NCI-H748 (cell line): ENCODE measurements at regions not wholly inside any gene's neighbourhood (a gene's known extent, or its start where the extent isn't known, plus 50 kb on each side); places are given as distances from the start of the nearest gene placed in this dataset.

Experiments used
- DNase-seq: peaks from one replicate; lab custom pipeline; 2025; ENCODE audit not compliant: unreplicated experiment; lab: John Stamatoyannopoulos, UW

DNA sequence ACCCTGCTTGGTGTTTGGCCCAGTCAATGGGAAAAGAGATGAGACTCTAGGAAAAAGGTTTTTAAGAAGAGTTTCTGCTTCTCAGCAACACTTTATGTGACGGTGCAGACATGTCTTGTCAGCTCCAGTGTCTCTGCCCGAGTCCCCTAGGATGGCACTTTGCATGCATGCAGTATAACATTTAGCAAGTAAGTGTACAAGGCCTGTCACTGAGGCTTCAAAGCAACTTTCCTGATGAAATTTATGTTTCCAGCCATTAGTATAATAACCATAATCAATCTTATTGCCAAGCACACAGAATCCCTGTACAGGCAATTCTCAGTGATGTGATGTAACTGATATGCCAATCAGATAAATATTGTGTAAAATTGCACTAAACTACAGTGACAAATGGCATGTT, 248.1 kb upstream of the PLET1 start:
- no peak for DNase-seq

DNA sequence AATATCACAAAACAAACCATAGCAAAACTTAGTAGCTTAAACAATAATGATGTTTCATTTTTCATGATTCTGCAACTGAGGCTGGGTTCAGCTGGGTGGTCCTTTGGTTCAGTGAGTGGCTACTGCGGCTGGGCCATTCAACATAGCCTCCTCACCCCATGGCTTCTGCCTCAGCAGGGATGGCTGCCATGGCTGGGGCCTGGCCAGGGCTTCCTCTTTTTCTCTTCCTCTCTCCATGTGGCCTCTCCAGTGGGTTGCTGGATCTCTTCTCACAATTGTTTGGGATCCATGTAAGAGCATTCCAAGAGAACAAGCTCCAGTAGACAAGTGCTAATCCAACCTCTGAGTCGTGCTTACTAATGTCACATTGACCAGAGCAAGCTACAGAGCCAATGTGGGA, 248.6 kb upstream of the PLET1 start:
- no peak for DNase-seq

DNA sequence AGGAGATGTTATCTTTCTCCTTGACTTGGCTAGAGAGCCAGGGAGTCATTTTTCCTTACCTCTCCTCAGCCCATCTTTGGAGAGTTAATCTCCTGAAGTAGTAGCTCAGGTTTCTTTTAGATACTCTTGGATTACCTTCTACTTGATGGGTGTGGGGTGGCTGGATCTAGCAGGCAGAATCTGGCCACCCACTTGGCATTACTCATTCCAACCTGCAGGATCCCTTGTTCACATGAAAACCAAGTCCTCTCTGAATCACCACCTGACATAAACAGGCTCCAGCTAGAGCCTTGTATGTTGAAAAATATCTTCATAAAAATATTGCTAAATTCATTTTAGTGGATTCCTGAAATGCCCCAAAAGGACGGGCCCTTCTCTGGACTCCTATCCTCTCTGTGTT, 250.6 kb upstream of the PLET1 start:
- no peak for DNase-seq

DNA sequence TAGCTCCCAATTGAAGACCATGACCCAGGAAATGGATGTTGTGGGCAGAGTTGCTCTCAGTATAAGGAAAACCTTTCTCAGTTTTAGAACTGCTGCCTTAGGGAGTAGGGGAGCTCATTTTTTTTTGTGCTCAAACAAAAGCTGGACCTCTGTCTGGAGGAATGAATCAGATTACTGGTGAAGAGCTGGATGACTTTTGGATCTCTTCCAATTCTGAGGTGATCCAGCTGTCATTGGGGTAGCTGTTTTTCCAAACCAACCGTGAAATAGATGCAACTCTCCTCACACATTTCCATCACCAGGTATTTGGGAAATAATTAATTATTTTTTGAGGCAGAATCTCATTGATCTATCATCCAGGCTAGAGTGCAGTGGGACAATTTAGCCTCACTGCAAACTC, 251.3 kb upstream of the PLET1 start:
- DNase-seq: peak; percentile 4

DNA sequence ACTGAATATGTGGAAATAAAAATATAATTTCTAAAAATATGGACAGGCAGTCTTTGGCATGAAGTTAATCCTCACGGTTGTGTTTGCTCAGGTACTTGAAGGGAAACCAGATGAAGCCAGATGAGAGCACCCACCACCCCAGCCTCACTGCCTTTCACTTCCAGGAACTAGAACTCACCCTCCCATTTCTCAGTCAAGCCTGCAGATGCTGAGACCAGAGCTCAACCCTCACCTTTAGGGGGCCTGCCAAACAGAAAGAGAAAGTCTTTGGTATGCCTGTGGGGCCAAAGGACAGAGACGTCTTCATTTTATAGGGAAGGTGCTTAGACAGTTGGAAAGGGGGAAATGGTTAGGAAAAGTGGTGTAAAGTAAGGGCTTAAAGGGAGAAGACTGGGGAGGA, 252.8 kb upstream of the PLET1 start:
- no peak for DNase-seq

DNA sequence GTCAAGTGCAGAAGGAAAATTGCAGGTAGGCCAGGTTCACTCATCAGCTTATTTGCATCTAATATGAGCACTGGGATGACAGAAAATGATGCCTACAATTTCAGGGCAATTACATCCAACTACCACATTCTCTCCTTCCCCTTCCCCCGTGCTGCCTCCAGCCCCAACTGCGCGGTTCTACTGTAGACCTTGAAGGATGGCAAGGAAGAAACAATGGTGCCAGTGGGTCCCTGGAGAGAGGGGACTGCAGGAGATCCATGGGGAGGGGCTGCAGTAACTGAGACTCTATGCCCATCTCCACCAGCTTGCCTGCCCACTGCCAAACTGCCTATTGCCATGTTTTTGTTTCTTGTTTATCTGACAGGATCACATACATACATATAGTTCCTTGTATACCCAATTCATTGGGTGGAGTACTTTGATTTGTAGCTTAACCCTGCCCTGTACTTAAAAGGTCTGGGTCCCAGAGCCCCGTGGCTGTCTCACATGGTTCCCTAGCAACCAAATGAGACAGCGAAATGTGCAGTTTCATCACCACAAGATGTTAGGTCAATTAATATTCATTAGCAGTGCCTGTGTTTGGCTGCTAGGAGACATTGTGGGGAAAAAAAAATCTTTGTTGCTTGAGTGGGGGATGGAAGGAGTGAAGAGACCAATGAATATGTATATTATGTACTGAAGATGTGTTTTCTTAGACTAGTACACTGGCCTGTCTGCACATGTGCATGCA, 253.5 kb upstream of the PLET1 start:
- DNase-seq: peak; percentile 86

DNA sequence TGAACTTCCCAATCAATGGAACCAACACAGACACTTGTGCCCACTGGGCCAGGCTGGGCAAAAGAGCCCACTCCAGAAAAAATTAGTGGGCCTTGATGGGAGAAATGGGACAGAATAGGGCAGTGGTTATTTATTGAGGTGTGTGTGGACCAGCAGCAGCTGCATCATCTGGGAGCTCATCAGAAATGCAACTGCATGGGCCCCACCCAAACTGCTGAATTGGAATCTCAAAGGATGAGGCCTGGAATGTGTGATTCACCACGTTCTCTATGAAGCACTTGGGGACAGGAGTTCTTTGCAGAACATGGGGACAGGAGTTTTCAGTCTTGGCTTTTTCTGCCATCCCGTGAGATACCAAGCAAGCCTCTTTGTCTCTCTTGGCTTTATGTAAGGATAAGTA, 255.6 kb upstream of the PLET1 start:
- no peak for DNase-seq

DNA sequence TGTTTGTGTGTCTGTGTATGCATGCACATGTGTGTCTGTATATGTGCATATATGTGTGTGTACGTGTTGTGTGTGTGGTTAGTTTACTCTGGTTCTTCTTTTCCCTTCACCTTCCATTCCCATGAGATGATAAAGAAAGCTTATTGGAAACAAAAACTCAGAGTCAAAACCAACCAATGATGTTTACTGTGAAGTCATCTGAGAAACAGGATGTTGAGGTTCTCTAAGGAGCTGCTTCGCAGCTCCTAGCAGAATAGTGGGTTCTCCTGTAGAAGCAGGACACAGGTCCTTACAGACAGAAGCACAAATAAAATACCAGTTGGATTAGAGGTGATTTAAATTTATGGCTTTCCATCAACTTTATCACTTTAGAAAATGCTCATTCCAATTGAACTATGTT, 256.1 kb upstream of the PLET1 start:
- no peak for DNase-seq

DNA sequence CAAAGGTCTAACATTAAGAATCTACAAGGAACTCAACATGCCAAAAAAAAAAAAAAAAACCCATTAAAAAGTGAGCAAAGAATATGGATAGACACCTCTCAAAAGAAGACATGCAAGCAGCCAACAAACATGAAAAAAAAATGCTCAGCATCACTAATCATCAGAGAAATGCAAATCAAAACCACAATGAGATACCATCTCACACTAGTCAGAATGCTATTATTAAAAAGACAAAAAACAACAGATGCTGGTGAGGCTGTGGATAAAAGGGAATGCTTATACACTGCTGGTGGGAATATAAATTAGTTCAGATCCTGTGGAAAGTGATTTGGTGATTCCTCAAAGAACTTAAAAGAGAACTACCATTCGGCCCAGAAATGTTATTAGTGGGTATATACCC, 257.7 kb upstream of the PLET1 start:
- DNase-seq: no peak

DNA sequence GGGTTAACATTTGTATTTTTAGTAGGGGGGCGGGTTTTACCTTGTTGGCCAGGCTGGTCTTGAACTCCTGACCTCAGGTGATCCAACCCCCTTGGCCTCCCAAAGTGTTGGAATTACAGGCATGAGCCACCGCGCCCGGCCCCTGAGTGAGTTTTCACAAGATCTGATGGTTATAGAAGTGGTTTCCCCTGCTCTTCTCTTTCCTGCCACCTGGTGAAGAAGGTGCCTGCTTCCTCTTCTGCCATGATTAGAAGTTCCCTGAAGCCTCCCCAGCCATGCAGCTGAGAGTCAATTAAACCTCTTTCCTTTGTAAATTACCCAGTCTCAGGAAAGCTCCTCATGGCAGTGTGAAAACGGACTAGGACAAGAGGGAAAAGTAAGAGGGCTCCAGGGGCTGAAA, 259.1 kb upstream of the PLET1 start:
- no peak for DNase-seq

DNA sequence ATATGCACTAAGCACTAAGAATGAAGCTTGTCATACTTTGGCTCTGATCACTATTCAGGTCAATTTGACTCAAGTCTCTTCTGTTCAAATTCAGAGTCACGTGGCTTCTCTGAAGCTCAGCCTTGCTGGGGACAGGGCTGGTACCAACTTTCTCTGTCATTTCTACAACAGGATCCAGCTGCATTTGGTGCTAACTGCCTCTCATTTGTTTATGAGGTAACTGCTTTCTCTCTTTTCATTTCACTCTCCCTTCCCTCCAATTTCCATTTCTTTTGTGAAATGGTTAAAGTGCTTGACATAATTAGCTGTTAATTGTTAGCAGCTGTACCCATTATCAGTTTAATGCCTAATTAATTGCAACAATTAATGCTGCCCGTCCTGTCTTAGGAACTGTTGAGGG, 259.7 kb upstream of the PLET1 start:
- DNase-seq: no peak

DNA sequence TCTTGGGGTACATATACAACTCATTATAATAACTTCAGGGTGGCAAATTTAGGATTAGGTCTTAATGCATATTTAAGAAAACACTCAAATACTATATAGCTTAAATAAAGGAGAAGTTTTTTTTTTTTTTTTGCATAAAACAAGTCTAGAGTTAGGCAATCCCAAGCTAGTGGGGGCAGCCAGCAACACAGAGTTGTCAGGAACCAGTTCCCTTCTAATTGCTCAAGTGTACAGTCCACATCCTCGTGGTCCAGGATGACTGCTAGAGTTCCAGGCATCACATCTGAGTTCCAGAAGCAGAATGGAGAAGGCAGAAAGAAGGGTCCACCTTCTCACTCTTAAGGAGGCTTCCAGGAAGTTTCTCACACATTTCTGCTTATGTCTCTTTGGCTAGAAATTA, 261.9 kb upstream of the PLET1 start:
- no peak for DNase-seq

DNA sequence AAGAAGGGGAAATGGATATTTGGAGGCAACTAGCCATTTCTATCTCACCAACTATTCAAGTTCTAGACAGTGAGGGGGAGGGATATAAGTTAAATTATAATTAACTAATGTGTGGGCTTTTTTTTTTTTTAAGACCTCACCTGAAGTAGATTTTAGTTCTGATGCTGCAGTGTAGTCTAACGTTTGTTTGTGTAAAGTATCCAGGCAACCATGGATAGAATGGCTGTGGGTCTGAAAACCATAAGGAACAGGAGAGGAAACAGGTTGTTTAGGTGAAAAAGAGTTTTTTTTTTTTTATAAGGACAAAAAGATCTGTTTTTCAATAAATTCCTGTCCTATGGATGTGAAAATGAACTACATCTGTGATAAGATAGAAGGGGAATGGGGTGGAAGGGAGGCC, 262.4 kb upstream of the PLET1 start:
- DNase-seq: peak; percentile 6

DNA sequence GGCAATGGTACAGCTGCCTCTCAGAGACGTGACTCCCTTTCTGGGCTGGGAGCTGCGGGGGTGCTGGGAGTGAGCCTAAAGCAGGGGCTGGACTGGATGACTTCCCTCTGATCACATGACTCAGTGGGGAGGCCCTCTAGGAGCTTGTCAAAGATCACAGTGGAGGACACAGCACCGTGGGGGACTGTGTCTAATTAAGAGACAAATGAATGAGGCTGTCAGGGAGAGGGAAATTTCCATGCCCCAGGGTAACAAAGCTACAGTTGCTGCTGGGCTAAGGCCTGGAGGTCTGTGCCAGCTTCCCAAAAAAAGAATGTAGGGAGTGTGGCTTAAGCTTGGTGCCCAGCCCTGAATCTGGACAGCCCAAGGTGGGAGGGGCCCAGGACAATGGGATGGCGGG, 262.8 kb upstream of the PLET1 start:
- peak; percentile 53 for DNase-seq

DNA sequence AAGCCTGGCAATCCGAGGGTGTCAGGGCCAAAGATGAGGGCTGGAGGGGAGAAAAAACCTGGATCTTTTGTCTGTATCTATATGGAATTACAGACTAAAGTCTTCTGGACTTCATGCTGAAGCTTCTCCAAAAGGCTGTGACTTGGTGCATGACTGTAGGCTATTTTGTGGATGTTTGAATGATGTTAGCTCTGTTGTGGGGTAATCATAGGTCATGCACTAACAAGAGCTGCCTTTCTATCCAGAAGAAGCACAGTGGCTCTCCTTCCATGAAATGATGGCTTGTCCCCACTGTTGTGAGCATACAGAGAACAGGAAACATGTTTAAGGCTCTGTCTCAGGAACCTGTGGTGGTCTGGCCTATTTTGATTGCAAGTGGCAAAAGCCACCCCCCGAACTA, 263.3 kb upstream of the PLET1 start:
- no peak for DNase-seq

DNA sequence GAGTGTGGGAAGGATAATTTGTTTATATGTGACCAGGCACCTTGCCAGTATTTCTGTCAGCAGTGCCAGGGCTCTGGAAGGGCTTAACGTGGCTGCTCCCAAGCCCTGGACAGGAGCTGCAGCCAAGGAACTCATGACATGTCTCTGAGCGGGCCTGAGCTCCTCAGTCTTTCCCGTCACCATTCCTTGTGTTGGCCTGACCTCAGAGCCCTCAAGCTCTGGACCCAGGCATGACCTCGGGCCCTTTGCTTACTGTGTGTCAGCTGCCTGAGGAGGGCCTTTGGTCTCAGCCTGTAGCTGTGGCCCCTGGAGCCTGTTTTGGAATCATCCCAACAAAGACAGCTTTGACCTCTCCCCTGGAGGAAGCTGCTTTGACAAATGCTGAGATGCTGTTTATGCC, 264.1 kb upstream of the PLET1 start:
- DNase-seq: no peak

DNA sequence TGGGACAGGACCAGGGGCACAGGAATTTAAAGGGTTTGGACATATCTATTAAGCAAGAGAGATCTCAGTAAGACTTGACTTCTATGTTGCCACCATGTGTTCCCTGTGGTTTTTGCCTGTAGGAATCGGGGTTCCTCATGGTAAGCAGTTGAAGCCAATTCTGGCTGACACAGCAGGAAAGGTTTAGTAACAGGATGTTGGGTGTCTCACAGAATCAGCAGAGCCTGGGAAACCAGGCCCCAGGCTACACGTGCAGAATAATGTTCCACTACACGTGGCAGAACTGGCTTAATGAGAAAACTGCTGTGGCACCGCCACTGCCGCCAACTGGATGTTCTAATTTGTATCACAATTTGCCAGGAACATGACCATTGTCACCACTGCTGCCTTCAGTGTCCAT, 264.6 kb upstream of the PLET1 start:
- DNase-seq: no peak

DNA sequence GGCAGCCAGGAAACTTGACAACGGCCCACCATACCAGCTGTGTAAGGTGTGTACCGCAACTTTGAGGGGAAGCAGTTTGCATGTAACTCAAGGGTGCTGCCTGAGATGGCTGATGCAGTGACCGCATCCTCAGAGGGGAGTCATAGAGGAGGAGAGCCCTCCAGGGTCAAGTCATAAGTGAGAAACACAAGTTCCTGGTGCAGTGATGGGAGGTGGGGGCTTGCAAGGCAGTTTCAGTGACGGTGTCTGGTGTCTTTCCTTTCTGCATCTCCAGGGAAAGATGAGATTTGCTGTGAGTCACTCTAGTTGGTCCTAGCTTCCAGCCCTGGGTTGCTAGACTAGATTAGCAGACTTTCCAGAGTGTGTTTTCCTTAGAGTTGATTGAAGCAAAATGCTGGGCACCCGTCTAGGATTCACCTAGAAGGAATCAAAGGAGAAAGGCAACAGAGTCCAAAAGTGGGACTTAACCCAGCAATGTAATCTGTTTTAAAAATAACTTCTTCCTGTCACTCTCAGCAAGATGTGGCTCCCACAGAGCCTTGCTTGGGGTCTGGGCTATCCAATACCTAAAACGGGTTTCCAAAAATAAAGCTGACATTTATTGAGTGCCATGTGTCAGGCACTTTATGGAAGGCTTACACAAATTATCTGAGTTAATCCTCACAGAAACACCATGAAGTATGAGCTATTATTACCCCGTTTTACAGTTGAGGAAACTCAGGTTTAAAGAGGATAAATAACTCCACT, 265.4 kb upstream of the PLET1 start:
- no peak for DNase-seq

DNA sequence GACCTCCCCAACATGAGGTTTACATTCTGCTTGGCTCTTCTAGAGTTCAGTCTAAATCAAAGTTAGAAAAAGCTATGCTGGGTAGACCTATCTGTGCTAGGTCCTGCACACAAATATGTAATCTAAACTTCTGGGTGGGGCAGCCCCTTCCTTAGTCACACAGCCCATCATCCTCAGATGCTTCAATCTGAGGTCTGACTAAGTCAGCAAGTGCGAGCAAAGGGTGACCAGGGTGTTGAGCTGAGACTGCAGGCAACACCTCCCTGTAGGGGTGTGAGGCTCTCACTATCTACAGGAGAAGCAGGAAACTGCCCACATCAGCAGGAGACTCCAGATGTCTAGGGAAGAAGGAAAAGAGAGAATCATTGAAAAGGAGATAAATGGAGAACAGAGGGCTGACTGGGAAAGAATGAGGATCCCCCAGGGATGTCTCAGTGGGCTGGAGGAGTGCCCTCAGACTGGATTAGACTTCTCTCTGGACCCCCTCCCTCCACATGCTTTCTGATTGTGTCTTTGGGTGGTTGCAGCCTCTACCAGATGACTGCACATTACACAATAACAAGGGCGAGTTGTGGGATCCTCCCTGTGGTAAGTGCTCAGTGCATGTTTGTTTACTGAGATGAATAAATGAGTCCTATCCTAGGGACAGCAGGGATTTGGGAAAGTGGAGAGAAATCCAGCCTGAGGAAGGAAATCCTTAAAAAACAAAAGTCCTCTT, 266.2 kb upstream of the PLET1 start:
- no peak for DNase-seq

DNA sequence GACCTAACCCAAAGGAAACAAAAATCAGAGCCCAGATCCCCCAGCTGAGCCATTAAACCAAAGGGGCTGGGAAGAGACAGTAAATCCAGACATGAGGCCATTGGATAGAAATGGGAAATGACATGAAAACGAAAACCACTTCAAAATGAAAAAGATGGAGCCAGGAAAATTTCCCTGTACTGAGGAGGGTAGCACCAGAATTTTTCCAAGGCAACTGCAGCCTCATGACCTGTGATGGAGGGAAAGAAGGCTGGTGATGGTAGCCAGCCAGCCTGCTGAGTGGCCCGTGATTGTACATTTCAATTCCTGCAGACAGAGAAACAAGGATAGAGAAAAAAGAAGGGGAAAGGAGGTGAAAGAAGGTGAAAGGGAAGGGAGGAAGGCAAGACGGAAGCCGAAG, 268.4 kb upstream of the PLET1 start:
- no peak for DNase-seq

DNA sequence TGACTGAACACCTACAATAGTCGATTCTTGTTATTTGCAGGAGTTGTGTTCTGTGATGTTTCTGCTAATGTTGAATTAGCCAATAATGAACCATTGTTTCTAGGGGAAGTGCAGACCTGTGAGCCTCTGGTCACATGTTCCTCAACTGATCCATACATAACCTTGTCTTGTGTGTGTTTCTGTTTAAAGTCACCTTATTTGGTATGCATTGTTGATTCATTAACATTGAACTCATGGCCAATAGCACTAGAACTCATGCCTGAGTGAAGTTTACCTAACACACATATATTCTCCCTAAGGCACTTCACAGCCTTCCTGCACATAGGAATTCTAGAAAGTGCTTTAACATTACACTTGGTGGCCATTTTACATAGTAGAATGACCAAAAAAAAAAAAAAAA, 271.8 kb upstream of the PLET1 start:
- no peak for DNase-seq

DNA sequence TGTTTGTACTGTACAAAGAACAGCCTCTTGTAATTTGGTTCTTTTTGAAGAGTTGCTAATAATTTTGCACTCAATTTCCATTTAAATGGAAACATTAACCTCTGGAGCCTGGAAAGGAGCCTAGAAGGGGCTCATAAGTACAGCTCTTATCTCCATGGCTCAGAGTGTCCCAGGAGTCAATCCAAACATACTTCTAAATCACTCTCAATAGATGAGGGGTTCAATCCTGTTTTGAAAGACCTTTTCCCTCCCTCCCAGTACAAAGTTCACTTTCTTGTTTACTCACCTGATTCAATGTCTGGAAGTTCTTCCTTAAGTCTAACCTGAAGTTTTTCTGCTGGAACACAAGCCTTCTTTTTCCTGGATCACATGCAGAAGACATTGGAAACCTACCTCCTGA, 273.0 kb upstream of the PLET1 start:
- DNase-seq: no peak
